ENCODE measurements at regions not wholly inside any gene's neighbourhood (a gene's known extent, or its start where the extent isn't known, plus 50 kb on each side); places are given as distances from the start of the nearest gene placed in this dataset.

DNA sequence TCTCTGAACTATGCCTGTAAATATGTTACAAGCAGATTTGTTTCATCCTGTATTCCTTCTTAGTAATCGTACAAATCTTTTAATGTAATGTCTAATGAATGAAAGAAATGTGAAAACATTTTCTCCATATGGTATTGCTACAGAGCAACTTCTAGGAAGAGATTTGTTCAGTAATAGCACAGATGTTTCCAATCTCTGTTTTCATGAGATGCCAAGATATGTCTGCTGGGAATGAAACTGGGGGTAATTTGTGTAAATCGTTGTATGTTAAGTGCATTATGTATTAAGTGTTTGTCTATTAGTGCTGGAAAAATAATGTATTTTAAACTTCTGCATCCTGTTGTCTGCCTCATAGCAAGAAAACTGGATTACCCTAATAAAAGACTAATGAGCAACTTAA, 722.2 kb upstream of the EYS start:
- TF ChIP-seq TAF1 (IDR thresholded peaks at IDR 0.05; ENCODE audit: low read depth) (no peak), USF1 (IDR thresholded peaks at IDR 0.05) (no peak), YY1 (IDR thresholded peaks at IDR 0.05; ENCODE audit: low read depth) (no peak), ZBTB7A (IDR thresholded peaks at IDR 0.05; ENCODE audit: low read depth) (no peak), EGR1 (IDR thresholded peaks at IDR 0.05) (no peak), TCF12 (IDR thresholded peaks at IDR 0.05; ENCODE audit: low read depth) (no peak), CEBPB (IDR thresholded peaks at IDR 0.05) (no peak), EP300 (IDR thresholded peaks at IDR 0.05; ENCODE audit: borderline replicate concordance) (no peak), RAD21 (IDR thresholded peaks at IDR 0.05; ENCODE audit: low read depth) (no peak), FOXM1 (IDR thresholded peaks at IDR 0.05; ENCODE audit: borderline replicate concordance, low read depth) (no peak), TEAD4 (IDR thresholded peaks at IDR 0.05) (no peak), NFIC (IDR thresholded peaks at IDR 0.05) (no peak), CREB1 (IDR thresholded peaks at IDR 0.05; ENCODE audit: low read depth) (no peak)
- TF ChIP-seq, protein P1, sequence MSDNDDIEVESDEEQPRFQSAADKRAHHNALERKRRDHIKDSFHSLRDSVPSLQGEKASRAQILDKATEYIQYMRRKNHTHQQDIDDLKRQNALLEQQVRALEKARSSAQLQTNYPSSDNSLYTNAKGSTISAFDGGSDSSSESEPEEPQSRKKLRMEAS (IDR thresholded peaks at IDR 0.05), result no peak
- TF ChIP-seq, protein P2, sequence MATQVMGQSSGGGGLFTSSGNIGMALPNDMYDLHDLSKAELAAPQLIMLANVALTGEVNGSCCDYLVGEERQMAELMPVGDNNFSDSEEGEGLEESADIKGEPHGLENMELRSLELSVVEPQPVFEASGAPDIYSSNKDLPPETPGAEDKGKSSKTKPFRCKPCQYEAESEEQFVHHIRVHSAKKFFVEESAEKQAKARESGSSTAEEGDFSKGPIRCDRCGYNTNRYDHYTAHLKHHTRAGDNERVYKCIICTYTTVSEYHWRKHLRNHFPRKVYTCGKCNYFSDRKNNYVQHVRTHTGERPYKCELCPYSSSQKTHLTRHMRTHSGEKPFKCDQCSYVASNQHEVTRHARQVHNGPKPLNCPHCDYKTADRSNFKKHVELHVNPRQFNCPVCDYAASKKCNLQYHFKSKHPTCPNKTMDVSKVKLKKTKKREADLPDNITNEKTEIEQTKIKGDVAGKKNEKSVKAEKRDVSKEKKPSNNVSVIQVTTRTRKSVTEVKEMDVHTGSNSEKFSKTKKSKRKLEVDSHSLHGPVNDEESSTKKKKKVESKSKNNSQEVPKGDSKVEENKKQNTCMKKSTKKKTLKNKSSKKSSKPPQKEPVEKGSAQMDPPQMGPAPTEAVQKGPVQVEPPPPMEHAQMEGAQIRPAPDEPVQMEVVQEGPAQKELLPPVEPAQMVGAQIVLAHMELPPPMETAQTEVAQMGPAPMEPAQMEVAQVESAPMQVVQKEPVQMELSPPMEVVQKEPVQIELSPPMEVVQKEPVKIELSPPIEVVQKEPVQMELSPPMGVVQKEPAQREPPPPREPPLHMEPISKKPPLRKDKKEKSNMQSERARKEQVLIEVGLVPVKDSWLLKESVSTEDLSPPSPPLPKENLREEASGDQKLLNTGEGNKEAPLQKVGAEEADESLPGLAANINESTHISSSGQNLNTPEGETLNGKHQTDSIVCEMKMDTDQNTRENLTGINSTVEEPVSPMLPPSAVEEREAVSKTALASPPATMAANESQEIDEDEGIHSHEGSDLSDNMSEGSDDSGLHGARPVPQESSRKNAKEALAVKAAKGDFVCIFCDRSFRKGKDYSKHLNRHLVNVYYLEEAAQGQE (IDR thresholded peaks at IDR 0.05; ENCODE audit: low read depth), result no peak

DNA sequence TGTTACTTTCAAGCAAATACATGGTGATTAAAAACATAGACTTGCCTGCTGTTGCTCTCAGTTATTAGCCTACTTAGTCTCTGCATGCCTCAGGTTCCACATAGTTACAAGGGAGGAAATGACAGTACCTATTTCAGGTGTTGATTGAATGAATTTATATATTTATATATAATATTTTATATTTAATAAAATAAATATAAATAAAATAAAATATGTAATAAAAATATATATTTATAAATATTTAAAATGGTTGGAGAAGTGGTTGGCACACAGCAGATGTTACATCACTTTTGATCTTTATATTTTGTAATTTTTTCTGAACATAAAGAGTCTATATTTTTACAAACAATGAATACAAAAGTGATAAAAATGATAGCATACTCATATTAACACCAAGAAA, 716.0 kb upstream of the EYS start:
- no peak for TF ChIP-seq FOXM1 (IDR thresholded peaks at IDR 0.05; ENCODE audit: borderline replicate concordance, low read depth)
- no peak for TF ChIP-seq RAD21 (IDR thresholded peaks at IDR 0.05; ENCODE audit: low read depth)
- TF ChIP-seq TEAD4 (IDR thresholded peaks at IDR 0.05), result no peak
- TF ChIP-seq EGR1 (IDR thresholded peaks at IDR 0.05), result no peak
- TF ChIP-seq CREB1 (IDR thresholded peaks at IDR 0.05; ENCODE audit: low read depth), result no peak
- TF ChIP-seq TAF1 (IDR thresholded peaks at IDR 0.05; ENCODE audit: low read depth), result no peak
- TF ChIP-seq YY1 (IDR thresholded peaks at IDR 0.05; ENCODE audit: low read depth), result no peak
- TF ChIP-seq, protein P1 (IDR thresholded peaks at IDR 0.05), result no peak
- no peak for TF ChIP-seq NFIC (IDR thresholded peaks at IDR 0.05)
- TF ChIP-seq, protein P2 (IDR thresholded peaks at IDR 0.05; ENCODE audit: low read depth), result no peak
- no peak for TF ChIP-seq ZBTB7A (IDR thresholded peaks at IDR 0.05; ENCODE audit: low read depth)
- no peak for TF ChIP-seq CEBPB (IDR thresholded peaks at IDR 0.05)
- TF ChIP-seq TCF12 (IDR thresholded peaks at IDR 0.05; ENCODE audit: low read depth), result no peak
- TF ChIP-seq EP300 (IDR thresholded peaks at IDR 0.05; ENCODE audit: borderline replicate concordance), result no peak

DNA sequence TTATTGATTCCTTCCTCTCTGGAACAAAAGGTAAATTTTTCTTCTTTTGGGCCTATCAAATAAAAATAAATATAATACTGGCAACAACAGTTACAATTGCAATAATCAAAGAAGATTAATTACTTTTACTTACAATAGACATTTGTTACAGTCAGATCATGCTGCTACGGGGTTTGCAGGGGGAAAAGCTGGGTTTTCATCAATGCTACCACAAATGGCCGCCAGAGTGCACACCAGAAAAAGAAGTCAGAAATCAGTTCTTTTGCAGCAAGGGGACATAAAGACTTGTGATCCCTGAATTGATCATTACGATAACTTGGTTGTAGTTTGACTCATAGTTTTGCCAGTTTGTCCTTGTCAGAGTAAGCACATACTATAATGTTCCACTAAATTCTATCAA, 714.5 kb upstream of the EYS start:
- TF ChIP-seq, protein P2 (IDR thresholded peaks at IDR 0.05; ENCODE audit: low read depth), result no peak
- peak; percentile 21; the same call in 1 of the 2 replicates for TF ChIP-seq RAD21 (IDR thresholded peaks at IDR 0.05; ENCODE audit: low read depth)

- no peak for TF ChIP-seq RAD21 (IDR thresholded peaks at IDR 0.05; ENCODE audit: low read depth)
- TF ChIP-seq CEBPB (IDR thresholded peaks at IDR 0.05), result no peak
- no peak for TF ChIP-seq FOXM1 (IDR thresholded peaks at IDR 0.05; ENCODE audit: borderline replicate concordance, low read depth)
- no peak for TF ChIP-seq NFIC (IDR thresholded peaks at IDR 0.05)
- no peak for TF ChIP-seq EP300 (IDR thresholded peaks at IDR 0.05; ENCODE audit: borderline replicate concordance)
- no peak for TF ChIP-seq TAF1 (IDR thresholded peaks at IDR 0.05; ENCODE audit: low read depth)
- TF ChIP-seq TCF12 (IDR thresholded peaks at IDR 0.05; ENCODE audit: low read depth), result no peak
- no peak for TF ChIP-seq TEAD4 (IDR thresholded peaks at IDR 0.05)
- TF ChIP-seq, protein P2 (IDR thresholded peaks at IDR 0.05; ENCODE audit: low read depth), result no peak
- no peak for TF ChIP-seq EGR1 (IDR thresholded peaks at IDR 0.05)
- no peak for TF ChIP-seq YY1 (IDR thresholded peaks at IDR 0.05; ENCODE audit: low read depth)
- TF ChIP-seq, protein P1 (IDR thresholded peaks at IDR 0.05), result no peak
- TF ChIP-seq ZBTB7A (IDR thresholded peaks at IDR 0.05; ENCODE audit: low read depth), result no peak
- no peak for TF ChIP-seq CREB1 (IDR thresholded peaks at IDR 0.05; ENCODE audit: low read depth)
- no peak for TF ChIP-seq USF1 (IDR thresholded peaks at IDR 0.05)
Measured at GRCh38 chr6:66418906-66419305, 711.9 kb upstream of the EYS start.
